Natural killer cell (primary cell): ENCODE measurements at regions not wholly inside any gene's neighbourhood (a gene's known extent, or its start where the extent isn't known, plus 50 kb on each side); places are given as distances from the start of the nearest gene placed in this dataset.

Experiments used
- ATAC-seq, 3 donors: fragments of 150-1000 bp in 2 of 3; fragments of 200-7000 bp in 1 of 3; cut with Tn5 transposase; 1 replicate in 1 of 3; 2 replicates in 2 of 3; pipeline ENCODE4 v1.10.0; 2021; ENCODE audit warnings: mild to moderate bottlenecking in 2 of 3, moderate library complexity in 2 of 3
- DNase-seq, 2 donors: peaks; one replicate each; pipeline versions ENCODE4 v3.0.0 to v3.0.0-alpha.2; 2013 to 2021; ENCODE audit warnings: mixed read lengths in 1 of 2
- H3K27ac ChIP-seq: one replicate; pipeline ENCODE4 v1.5.1; 2013; ENCODE audit warnings: mild to moderate bottlenecking, low read length
- H3K27me3 ChIP-seq: one replicate; pipeline ENCODE4 v1.6.1; 2013; ENCODE audit warnings: low read length; ENCODE audit not compliant: control insufficient read depth, insufficient read depth
- H3K36me3 ChIP-seq: one replicate; pipeline ENCODE4 v1.6.1; 2013; ENCODE audit warnings: low read length; ENCODE audit not compliant: control insufficient read depth, insufficient read depth
- H3K4me1 ChIP-seq: one replicate; pipeline ENCODE4 v1.6.1; 2013; ENCODE audit warnings: low read length; ENCODE audit not compliant: control insufficient read depth, insufficient read depth
- H3K4me3 ChIP-seq: one replicate; pipeline ENCODE4 v1.5.1; 2013; ENCODE audit warnings: low read length
- H3K9me3 ChIP-seq: one replicate; pipeline ENCODE4 v1.6.1; 2013; ENCODE audit warnings: low read length; ENCODE audit not compliant: control insufficient read depth, insufficient read depth
- H3K27ac Mint-ChIP-seq, 2 donors: one replicate each; pipeline ENCODE4 v1.8.0; 2022; ENCODE audit warnings: mild to moderate bottlenecking in 2 of 2, mixed read lengths in 2 of 2, moderate library complexity in 1 of 2
- H3K27me3 Mint-ChIP-seq, 2 donors: one replicate each; pipeline ENCODE4 v1.8.0; 2022; ENCODE audit warnings: low read depth in 2 of 2, mixed read lengths in 2 of 2
- H3K36me3 Mint-ChIP-seq: one replicate; pipeline ENCODE4 v1.8.0; 2022; ENCODE audit warnings: mixed read lengths
- H3K4me1 Mint-ChIP-seq, 2 donors: one replicate each; pipeline ENCODE4 v1.8.0; 2022; ENCODE audit warnings: mixed read lengths in 2 of 2
- H3K4me3 Mint-ChIP-seq: one replicate; pipeline ENCODE4 v1.8.0; 2022; ENCODE audit warnings: mild to moderate bottlenecking, moderate library complexity, mixed read lengths
- H3K9me3 Mint-ChIP-seq, 2 donors: one replicate each; pipeline ENCODE4 v1.8.0; 2022; ENCODE audit warnings: mixed read lengths in 2 of 2
- WGBS: methylation state at CpG from one replicate; pipeline ENCODE4 v1.1.7; 2013; ENCODE audit warnings: missing lambda C conversion rate; ENCODE audit not compliant: insufficient coverage; 5-methylcytosine and 5-hydroxymethylcytosine counted together
- intact Hi-C: fragments of 100-400 bp; cut with micrococcal nuclease; formaldehyde crosslinking; loops from one replicate; pipeline ENCODE4 v1.14.2; 2022
- TF ChIP-seq, protein P1 (sequence below): fragments of 200-600 bp; IDR thresholded peaks from one replicate; pipeline ENCODE4 v1.8.0; 2022; ENCODE audit warnings: antibody characterized with exemption

DNA sequence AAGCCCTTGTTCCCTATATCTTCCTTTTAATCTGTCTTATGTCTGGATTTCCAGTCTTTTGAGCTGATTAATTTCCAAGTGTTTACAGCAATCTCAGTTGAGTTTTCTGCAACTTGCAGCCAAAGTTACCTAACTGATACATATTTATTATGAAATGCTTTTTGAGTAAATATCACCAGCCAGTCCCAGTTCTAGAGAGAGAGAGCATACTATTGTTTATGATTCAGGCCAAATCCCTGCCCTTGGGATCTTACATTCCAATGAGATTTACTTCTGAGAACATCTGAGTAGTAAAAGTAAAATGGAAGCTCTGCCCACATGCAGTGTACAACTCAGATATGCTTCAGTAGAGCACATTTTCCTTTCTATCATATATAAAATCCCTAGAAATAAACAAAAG, 661.7 kb downstream of the KCTD16 start:
- ATAC-seq = no peak
- Histone ChIP-seq H3K4me3 (no peak overlapping the region), H3K9me3 (peaks cover 2% of the 10 kb centered on the region), H3K27ac (no peak overlapping the region), H3K27me3 (no peaks in the 10 kb centered on the region), H3K36me3 (no peaks in the 10 kb centered on the region), H3K4me1 (no peaks in the 10 kb centered on the region)
- Mint-ChIP-seq H3K4me1 (no peaks in the 10 kb centered on the region), H3K36me3 (peaks cover 5% of the 10 kb centered on the region), H3K9me3 (peaks cover 16 to 23% of the 10 kb centered on the region in 2 donors), H3K4me3 (no peak overlapping the region), H3K27ac (no peak overlapping the region), H3K27me3 (no peaks in the 10 kb centered on the region)
- no peak for DNase-seq
- intact Hi-C loops = no loop called here
- TF ChIP-seq, protein P1, sequence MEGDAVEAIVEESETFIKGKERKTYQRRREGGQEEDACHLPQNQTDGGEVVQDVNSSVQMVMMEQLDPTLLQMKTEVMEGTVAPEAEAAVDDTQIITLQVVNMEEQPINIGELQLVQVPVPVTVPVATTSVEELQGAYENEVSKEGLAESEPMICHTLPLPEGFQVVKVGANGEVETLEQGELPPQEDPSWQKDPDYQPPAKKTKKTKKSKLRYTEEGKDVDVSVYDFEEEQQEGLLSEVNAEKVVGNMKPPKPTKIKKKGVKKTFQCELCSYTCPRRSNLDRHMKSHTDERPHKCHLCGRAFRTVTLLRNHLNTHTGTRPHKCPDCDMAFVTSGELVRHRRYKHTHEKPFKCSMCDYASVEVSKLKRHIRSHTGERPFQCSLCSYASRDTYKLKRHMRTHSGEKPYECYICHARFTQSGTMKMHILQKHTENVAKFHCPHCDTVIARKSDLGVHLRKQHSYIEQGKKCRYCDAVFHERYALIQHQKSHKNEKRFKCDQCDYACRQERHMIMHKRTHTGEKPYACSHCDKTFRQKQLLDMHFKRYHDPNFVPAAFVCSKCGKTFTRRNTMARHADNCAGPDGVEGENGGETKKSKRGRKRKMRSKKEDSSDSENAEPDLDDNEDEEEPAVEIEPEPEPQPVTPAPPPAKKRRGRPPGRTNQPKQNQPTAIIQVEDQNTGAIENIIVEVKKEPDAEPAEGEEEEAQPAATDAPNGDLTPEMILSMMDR = no peak

DNA sequence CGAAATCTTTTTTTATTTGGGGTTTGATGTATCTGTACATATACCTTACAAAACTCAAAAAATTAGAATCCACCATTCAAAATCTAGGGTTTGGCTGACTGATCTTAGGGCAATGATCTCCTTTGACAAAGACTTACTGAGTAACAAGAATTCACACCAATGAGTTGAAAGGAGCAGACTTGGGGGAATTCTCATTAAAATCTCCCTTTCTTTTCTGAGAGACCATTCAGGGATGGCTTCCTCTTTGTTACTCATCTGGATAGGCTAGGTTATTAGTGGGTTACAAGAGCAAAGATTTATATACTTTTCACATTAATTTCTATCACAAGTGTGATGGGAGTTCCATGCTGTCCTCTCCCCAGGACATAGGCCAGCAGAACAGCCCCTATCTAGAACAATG, 661.0 kb downstream of the KCTD16 start:
- no peak overlapping the region for H3K27ac ChIP-seq
- no peak overlapping the region for H3K4me3 ChIP-seq
- H3K36me3 ChIP-seq = no peaks in the 10 kb centered on the region
- no peaks in the 10 kb centered on the region for H3K4me1 ChIP-seq
- DNase-seq = no peak
- Mint-ChIP-seq H3K4me1 (no peaks in the 10 kb centered on the region), H3K27me3 (no peaks in the 10 kb centered on the region), H3K4me3 (no peak overlapping the region), H3K27ac (no peak overlapping the region), H3K9me3 (peaks cover 16 to 23% of the 10 kb centered on the region in 2 donors), H3K36me3 (peaks cover 5% of the 10 kb centered on the region)
- no CpG with 5 or more reads among the region's 1 CpG for WGBS
- no peak for ATAC-seq
- intact Hi-C loops = no loop called here
- peaks cover 2% of the 10 kb centered on the region for H3K9me3 ChIP-seq
- TF ChIP-seq, protein P1 = no peak
- H3K27me3 ChIP-seq = no peaks in the 10 kb centered on the region

DNA sequence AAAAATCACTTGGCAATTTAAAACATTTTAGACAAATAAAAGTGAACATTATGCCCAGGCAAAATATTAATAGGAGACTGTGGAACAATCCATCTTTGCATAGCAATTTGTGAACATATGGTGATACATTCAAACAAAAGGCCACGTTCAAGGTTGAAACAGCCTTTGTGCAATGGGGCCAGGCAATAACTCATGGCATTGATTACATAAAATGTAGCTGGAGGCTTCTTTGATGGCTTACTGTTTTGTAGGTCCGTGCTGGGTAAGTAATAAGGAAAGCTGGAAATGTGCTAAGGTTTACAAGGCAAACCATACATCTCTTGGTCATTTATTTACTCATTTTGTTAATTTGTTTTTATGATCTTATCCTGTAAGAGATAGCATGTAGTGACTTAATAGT, 651.8 kb downstream of the KCTD16 start:
- no peaks in the 10 kb centered on the region for H3K27me3 ChIP-seq
- DNase-seq = no peak
- no peaks in the 10 kb centered on the region for H3K36me3 ChIP-seq
- peaks cover 9 to 10% of the 10 kb centered on the region in 2 donors for H3K9me3 Mint-ChIP-seq
- no peak overlapping the region for H3K27ac ChIP-seq
- no peak overlapping the region for H3K4me3 ChIP-seq
- no peaks in the 10 kb centered on the region for H3K9me3 ChIP-seq
- no peak overlapping the region for H3K4me3 Mint-ChIP-seq
- H3K36me3 Mint-ChIP-seq = no peaks in the 10 kb centered on the region
- H3K27me3 Mint-ChIP-seq = no peaks in the 10 kb centered on the region
- H3K4me1 ChIP-seq = no peaks in the 10 kb centered on the region
- TF ChIP-seq, protein P1 = no peak
- no peaks in the 10 kb centered on the region for H3K4me1 Mint-ChIP-seq
- intact Hi-C loops = no loop called here
- no peak for ATAC-seq
- H3K27ac Mint-ChIP-seq = no peak overlapping the region
- WGBS = 76% methylated on average over 1 of the region's 2 CpGs

DNA sequence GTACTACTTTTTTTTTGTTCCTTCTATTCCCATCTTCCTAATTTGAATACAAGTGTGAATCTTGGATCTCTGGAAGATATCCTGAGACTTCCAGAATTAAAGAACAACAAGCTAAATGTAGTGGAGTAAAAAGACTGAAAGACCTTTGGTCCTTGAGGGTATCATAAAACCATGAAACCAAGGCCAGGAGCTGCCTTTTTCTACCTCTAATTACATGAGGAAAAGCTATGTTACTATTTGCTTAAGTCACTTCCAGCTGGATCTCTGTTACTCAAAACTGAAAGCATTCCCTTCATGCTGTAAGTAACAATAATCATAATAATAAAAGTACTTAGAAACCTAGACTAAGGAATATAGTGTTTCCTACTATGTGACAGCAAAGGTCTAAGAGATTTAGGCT, 649.6 kb downstream of the KCTD16 start:
- no peak overlapping the region for H3K27ac ChIP-seq
- no peaks in the 10 kb centered on the region for H3K36me3 Mint-ChIP-seq

More for the DNA sequence above, 649.6 kb downstream of the KCTD16 start:
- Mint-ChIP-seq H3K9me3 (peaks cover 9 to 12% of the 10 kb centered on the region in 2 donors), H3K4me3 (no peak overlapping the region), H3K27me3 (no peaks in the 10 kb centered on the region), H3K4me1 (no peaks in the 10 kb centered on the region), H3K27ac (no peak overlapping the region)
- Histone ChIP-seq H3K27me3 (no peaks in the 10 kb centered on the region), H3K9me3 (no peaks in the 10 kb centered on the region), H3K4me3 (no peak overlapping the region), H3K36me3 (no peaks in the 10 kb centered on the region), H3K4me1 (no peaks in the 10 kb centered on the region)
- ATAC-seq (no peak), DNase-seq (no peak)
- TF ChIP-seq, protein P1 = no peak
- intact Hi-C loops = no loop called here
